ENCODE measurements at regions not wholly inside any gene's neighbourhood (a gene's known extent, or its start where the extent isn't known, plus 50 kb on each side); places are given as distances from the start of the nearest gene placed in this dataset.

DNA sequence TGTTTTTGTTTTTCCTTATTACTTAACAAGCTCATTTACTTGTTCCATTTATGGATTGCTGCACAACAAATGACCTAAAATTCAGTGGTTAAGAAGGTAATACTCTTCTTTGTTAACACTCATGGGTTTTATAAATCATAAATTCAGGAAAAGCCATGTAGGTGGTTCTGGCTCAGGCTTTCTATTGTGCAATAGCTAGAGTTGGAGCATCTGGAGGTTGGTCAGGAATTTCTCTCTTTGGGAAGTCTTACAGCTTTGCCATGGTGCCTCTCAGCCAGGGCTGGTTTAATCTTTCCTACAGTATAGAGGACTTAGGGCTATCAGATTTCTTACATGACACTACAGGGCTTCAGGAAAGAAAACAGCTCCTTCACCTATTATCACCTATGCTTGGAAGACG lies 1677.1 kb downstream of the KCNT2 start:
- H3K36me3 ChIP-seq, result no peaks in the 10 kb centered on the region
- no peak overlapping the region for H3K4me3 ChIP-seq (replicated peaks in 1 of 3)
- H3K9me3 ChIP-seq, result no peaks in the 10 kb centered on the region
- intact Hi-C loops (cut with DNase I), result no loop called here
- TF ChIP-seq, protein P1, sequence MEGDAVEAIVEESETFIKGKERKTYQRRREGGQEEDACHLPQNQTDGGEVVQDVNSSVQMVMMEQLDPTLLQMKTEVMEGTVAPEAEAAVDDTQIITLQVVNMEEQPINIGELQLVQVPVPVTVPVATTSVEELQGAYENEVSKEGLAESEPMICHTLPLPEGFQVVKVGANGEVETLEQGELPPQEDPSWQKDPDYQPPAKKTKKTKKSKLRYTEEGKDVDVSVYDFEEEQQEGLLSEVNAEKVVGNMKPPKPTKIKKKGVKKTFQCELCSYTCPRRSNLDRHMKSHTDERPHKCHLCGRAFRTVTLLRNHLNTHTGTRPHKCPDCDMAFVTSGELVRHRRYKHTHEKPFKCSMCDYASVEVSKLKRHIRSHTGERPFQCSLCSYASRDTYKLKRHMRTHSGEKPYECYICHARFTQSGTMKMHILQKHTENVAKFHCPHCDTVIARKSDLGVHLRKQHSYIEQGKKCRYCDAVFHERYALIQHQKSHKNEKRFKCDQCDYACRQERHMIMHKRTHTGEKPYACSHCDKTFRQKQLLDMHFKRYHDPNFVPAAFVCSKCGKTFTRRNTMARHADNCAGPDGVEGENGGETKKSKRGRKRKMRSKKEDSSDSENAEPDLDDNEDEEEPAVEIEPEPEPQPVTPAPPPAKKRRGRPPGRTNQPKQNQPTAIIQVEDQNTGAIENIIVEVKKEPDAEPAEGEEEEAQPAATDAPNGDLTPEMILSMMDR (IDR thresholded peaks at IDR 0.05), result no peak
- no peak for TF ChIP-seq POLR2A (IDR thresholded peaks at IDR 0.05)
- no peak for DNase-seq
- WGBS, 2 donors, result 37 to 75% methylated on average over 1 of the region's 1 CpG
- H3K27me3 ChIP-seq, result no peaks in the 10 kb centered on the region
- H3K27ac ChIP-seq, result no peak overlapping the region
- no peaks in the 10 kb centered on the region for H3K4me1 ChIP-seq

DNA sequence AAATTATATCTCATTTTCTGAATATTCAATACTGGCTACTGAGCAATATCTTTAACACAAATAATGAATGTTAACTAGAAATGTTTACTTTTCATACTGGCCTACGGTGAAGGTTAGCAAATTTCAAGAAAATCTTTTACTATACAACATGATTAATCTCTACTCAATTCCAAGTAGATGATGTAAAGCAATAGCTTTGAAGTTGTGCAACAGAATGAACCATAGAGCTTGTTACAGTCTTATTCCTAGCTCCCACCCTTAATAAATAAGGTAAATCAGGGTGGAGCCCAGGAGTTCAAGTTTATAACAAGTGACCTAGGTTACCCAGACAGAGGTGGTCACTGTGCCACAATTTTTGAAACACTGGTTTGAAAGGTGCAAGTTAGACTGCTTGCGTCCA lies 1678.1 kb downstream of the KCNT2 start:
- DNase-seq, result no peak
- 68 to 88% methylated on average over 2 of the region's 2 CpGs for WGBS, 2 donors
- Histone ChIP-seq H3K4me1 (no peaks in the 10 kb centered on the region), H3K27ac (no peak overlapping the region), H3K4me3 (replicated peaks in 1 of 3) (no peak overlapping the region), H3K27me3 (no peaks in the 10 kb centered on the region), H3K36me3 (no peaks in the 10 kb centered on the region), H3K9me3 (no peaks in the 10 kb centered on the region)
- TF ChIP-seq, protein P1 (IDR thresholded peaks at IDR 0.05), result no peak
- no peak for TF ChIP-seq POLR2A (IDR thresholded peaks at IDR 0.05)
- intact Hi-C loops (cut with DNase I), result no loop called here

DNA sequence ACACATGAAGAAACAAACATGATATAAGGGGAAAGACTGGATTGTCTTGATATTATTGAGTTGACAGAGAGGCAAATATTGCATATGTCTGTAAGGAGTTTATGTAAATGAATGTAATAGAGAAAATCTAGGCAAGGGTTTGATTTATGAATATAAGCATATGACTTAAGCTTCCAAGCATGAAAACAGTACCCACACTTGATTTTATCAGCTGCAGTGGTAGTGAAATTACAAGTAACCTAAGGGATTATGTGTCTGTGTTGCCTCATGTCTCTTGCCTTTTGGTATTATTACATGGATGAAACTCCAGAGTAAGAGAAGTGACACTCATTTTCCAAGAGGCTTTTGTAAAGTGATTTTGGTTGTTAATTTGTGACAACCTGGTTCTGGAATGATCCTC lies 1678.9 kb downstream of the KCNT2 start:
- Histone ChIP-seq H3K27me3 (no peaks in the 10 kb centered on the region), H3K4me1 (no peaks in the 10 kb centered on the region), H3K4me3 (replicated peaks in 1 of 3) (no peak overlapping the region), H3K36me3 (no peaks in the 10 kb centered on the region), H3K9me3 (no peaks in the 10 kb centered on the region), H3K27ac (no peak overlapping the region)
- TF ChIP-seq, protein P1 (IDR thresholded peaks at IDR 0.05), result no peak
- TF ChIP-seq POLR2A (IDR thresholded peaks at IDR 0.05), result no peak
- DNase-seq, result no peak
- intact Hi-C loops (cut with DNase I), result no loop called here

DNA sequence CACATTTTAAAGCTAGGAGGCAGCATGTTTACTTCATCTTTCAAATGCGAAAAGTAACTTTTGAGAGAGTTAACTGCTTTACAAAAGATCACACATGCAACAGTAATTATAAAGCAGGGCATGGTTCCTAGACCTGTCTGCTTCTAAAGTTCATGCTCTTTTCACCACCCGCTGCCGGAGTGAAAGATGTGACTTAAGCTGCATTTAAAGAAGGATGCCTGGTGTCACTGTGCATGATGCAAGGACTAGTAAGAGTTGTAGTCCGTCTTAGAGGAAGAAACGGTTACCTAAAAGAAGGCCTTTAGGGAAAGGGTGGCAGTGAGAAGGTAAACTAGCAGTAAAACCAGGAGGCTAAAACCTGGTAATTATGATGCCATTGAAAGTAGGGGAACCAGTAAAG lies 1689.1 kb downstream of the KCNT2 start:
- TF ChIP-seq POLR2A (IDR thresholded peaks at IDR 0.05), result no peak
- TF ChIP-seq, protein P1 (IDR thresholded peaks at IDR 0.05), result no peak
- 83 to 87% methylated on average over 5 of the region's 5 CpGs for WGBS, 2 donors
- Histone ChIP-seq H3K27ac (no peak overlapping the region), H3K4me1 (no peaks in the 10 kb centered on the region), H3K4me3 (replicated peaks in 1 of 3) (no peak overlapping the region), H3K36me3 (no peaks in the 10 kb centered on the region), H3K9me3 (no peaks in the 10 kb centered on the region), H3K27me3 (no peaks in the 10 kb centered on the region)
- intact Hi-C loops (cut with DNase I), result no loop called here
- no peak for DNase-seq

DNA sequence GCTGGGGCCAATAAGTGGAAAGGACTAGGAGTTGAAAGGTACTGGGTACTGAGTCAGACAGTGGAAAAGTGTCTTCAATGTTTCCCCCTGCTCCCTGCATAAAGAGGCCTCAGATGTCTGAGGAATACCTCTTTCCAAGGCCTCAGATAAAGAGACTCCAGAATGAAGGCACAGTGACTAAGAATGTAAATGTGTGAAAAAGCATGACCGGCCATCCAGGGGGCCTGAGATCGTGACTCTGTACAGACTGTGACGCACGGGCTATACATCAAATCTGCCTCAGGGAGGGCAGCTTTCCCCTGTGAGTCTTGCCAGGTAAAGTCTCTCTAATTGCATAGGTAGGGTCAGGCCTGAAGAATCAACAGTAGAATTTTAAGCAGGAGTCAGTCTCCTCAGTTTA lies 1690.5 kb downstream of the KCNT2 start:
- Histone ChIP-seq H3K27ac (no peak overlapping the region), H3K9me3 (no peaks in the 10 kb centered on the region), H3K4me1 (no peaks in the 10 kb centered on the region), H3K4me3 (replicated peaks in 1 of 3) (no peak overlapping the region), H3K27me3 (no peaks in the 10 kb centered on the region), H3K36me3 (no peaks in the 10 kb centered on the region)
- intact Hi-C loops (cut with DNase I), result no loop called here
- DNase-seq, result no peak
- WGBS, 2 donors, result 67 to 70% methylated on average over 4 of the region's 4 CpGs
- TF ChIP-seq, protein P1 (IDR thresholded peaks at IDR 0.05), result no peak
- TF ChIP-seq POLR2A (IDR thresholded peaks at IDR 0.05), result no peak

Data from thyroid gland (tissue), 4 donors.